ENCODE measurements at regions not wholly inside any gene's neighbourhood (a gene's known extent, or its start where the extent isn't known, plus 50 kb on each side); places are given as distances from the start of the nearest gene placed in this dataset.
A peak's percentile ranks its signal among the peaks of the same experiment; 100 is the strongest.

GRCh38 chr1:55695552-55695951 is 480.4 kb upstream of the USP24 start:
- Histone ChIP-seq H3K9me3 (ENCODE audit: low read length) (no peaks in the 10 kb centered on the region), H3K4me3 (ENCODE audit: low read length) (no peak overlapping the region), H3F3A (ENCODE audit: low read length, unreplicated experiment) (no peaks in the 10 kb centered on the region), H3K9ac (ENCODE audit: low read length) (no peak overlapping the region), H3K79me2 (ENCODE audit: low read length) (no peaks in the 10 kb centered on the region), H3K9me2 (replicated peaks; ENCODE audit: low read length) (no peaks in the 10 kb centered on the region), H4K20me1 (ENCODE audit: low read length) (no peaks in the 10 kb centered on the region), H3K4me2 (ENCODE audit: low read length) (no peak overlapping the region), H3K36me3 (ENCODE audit: low read depth, low read length) (no peaks in the 10 kb centered on the region), H3K4me1 (ENCODE audit: insufficient read depth, low read length) (peaks cover 24% of the 10 kb centered on the region), H3K27me3 (ENCODE audit: low read length) (no peaks in the 10 kb centered on the region), H2AFZ (ENCODE audit: low read length) (no peak overlapping the region), H3K27ac (ENCODE audit: low read length) (peak overlapping the region; percentile 49)
- DNase-seq = no peak
- intact Hi-C loops (cut with micrococcal nuclease) = no loop called here
- CTCF ChIA-PET = no interaction called here
- BruUV-seq (replicated peaks) = no TSS peak
- TF ChIP-seq EZH2 (IDR thresholded peaks at IDR 0.05; ENCODE audit: low read length, unreplicated experiment) (no peak), EZH2phosphoT487 (IDR thresholded peaks at IDR 0.05; ENCODE audit: borderline replicate concordance, low read length) (no peak)
- TF ChIP-seq, protein P1, sequence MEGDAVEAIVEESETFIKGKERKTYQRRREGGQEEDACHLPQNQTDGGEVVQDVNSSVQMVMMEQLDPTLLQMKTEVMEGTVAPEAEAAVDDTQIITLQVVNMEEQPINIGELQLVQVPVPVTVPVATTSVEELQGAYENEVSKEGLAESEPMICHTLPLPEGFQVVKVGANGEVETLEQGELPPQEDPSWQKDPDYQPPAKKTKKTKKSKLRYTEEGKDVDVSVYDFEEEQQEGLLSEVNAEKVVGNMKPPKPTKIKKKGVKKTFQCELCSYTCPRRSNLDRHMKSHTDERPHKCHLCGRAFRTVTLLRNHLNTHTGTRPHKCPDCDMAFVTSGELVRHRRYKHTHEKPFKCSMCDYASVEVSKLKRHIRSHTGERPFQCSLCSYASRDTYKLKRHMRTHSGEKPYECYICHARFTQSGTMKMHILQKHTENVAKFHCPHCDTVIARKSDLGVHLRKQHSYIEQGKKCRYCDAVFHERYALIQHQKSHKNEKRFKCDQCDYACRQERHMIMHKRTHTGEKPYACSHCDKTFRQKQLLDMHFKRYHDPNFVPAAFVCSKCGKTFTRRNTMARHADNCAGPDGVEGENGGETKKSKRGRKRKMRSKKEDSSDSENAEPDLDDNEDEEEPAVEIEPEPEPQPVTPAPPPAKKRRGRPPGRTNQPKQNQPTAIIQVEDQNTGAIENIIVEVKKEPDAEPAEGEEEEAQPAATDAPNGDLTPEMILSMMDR (conservative IDR thresholded peaks at IDR 0.05; ENCODE audit: low read depth, low read length) = no peak
- ATAC-seq = no peak
- POLR2A ChIA-PET (ENCODE audit: unreplicated experiment) = interaction anchor here (0.5 kb wide), 1 partner anchor 617 kb away, joined by 4 read pairs; no protein-coding TSS in a partner anchor

GRCh38 chr1:55695151-55695550 is 480.0 kb upstream of the USP24 start:
- H3K27ac ChIP-seq (ENCODE audit: low read length) = no peak overlapping the region
- peaks cover 20% of the 10 kb centered on the region for H3K4me1 ChIP-seq (ENCODE audit: insufficient read depth, low read length)
- POLR2A ChIA-PET (ENCODE audit: unreplicated experiment) = no interaction called here
- DNase-seq (no peak), ATAC-seq (no peak)
- intact Hi-C loops (cut with micrococcal nuclease) = no loop called here
- H3K27me3 ChIP-seq (ENCODE audit: low read length) = no peaks in the 10 kb centered on the region
- no peaks in the 10 kb centered on the region for H3K79me2 ChIP-seq (ENCODE audit: low read length)
- no peaks in the 10 kb centered on the region for H3F3A ChIP-seq (ENCODE audit: low read length, unreplicated experiment)
- no peak overlapping the region for H3K4me3 ChIP-seq (ENCODE audit: low read length)
- no peaks in the 10 kb centered on the region for H3K9me2 ChIP-seq (replicated peaks; ENCODE audit: low read length)
- H3K4me2 ChIP-seq (ENCODE audit: low read length) = no peak overlapping the region
- no peaks in the 10 kb centered on the region for H3K9me3 ChIP-seq (ENCODE audit: low read length)
- TF ChIP-seq EZH2phosphoT487 (IDR thresholded peaks at IDR 0.05; ENCODE audit: borderline replicate concordance, low read length) = no peak
- TF ChIP-seq, protein P1 (conservative IDR thresholded peaks at IDR 0.05; ENCODE audit: low read depth, low read length) = no peak
- TF ChIP-seq EZH2 (IDR thresholded peaks at IDR 0.05; ENCODE audit: low read length, unreplicated experiment) = no peak
- no TSS peak for BruUV-seq (replicated peaks)
- CTCF ChIA-PET = no interaction called here
- H4K20me1 ChIP-seq (ENCODE audit: low read length) = no peaks in the 10 kb centered on the region
- H3K36me3 ChIP-seq (ENCODE audit: low read depth, low read length) = no peaks in the 10 kb centered on the region
- H3K9ac ChIP-seq (ENCODE audit: low read length) = no peak overlapping the region
- H2AFZ ChIP-seq (ENCODE audit: low read length) = no peak overlapping the region

- no peaks in the 10 kb centered on the region for H4K20me1 ChIP-seq (ENCODE audit: low read length)
- H3K9ac ChIP-seq (ENCODE audit: low read length) = no peak overlapping the region
- BruUV-seq (replicated peaks) = no TSS peak
- no peak overlapping the region for H2AFZ ChIP-seq (ENCODE audit: low read length)
- H3K9me2 ChIP-seq (replicated peaks; ENCODE audit: low read length) = no peaks in the 10 kb centered on the region
- H3K27ac ChIP-seq (ENCODE audit: low read length) = no peak overlapping the region
- peaks cover 16% of the 10 kb centered on the region for H3K4me1 ChIP-seq (ENCODE audit: insufficient read depth, low read length)
- H3K27me3 ChIP-seq (ENCODE audit: low read length) = no peaks in the 10 kb centered on the region
- H3F3A ChIP-seq (ENCODE audit: low read length, unreplicated experiment) = no peaks in the 10 kb centered on the region
- no peaks in the 10 kb centered on the region for H3K79me2 ChIP-seq (ENCODE audit: low read length)
- intact Hi-C loops (cut with micrococcal nuclease) = no loop called here
- H3K36me3 ChIP-seq (ENCODE audit: low read depth, low read length) = no peaks in the 10 kb centered on the region
- no peaks in the 10 kb centered on the region for H3K9me3 ChIP-seq (ENCODE audit: low read length)
- no peak for TF ChIP-seq EZH2 (IDR thresholded peaks at IDR 0.05; ENCODE audit: low read length, unreplicated experiment)
- TF ChIP-seq, protein P1 (conservative IDR thresholded peaks at IDR 0.05; ENCODE audit: low read depth, low read length) = no peak
- TF ChIP-seq EZH2phosphoT487 (IDR thresholded peaks at IDR 0.05; ENCODE audit: borderline replicate concordance, low read length) = no peak
- ATAC-seq (no peak), DNase-seq (no peak)
- POLR2A ChIA-PET (ENCODE audit: unreplicated experiment) = no interaction called here
- CTCF ChIA-PET = no interaction called here
- no peak overlapping the region for H3K4me2 ChIP-seq (ENCODE audit: low read length)
- H3K4me3 ChIP-seq (ENCODE audit: low read length) = no peak overlapping the region
These were observed 479.2 kb upstream of the USP24 start for GRCh38 chr1:55694310-55694801.
